Endothelial cell of umbilical vein (primary cell): ENCODE measurements at regions not wholly inside any gene's neighbourhood (a gene's known extent, or its start where the extent isn't known, plus 50 kb on each side); places are given as distances from the start of the nearest gene placed in this dataset.
"Not testable (repeated sequence)": the region's sequence is repeated elsewhere in the genome, so short reads cannot be mapped to it uniquely, and the experiment has no call there.

Source experiments
- CTCF ChIP-seq, 2 donors: IDR thresholded peaks; 1 replicate in 1 of 2; 2 replicates in 1 of 2; pipeline ENCODE4 v1.5.1; 2011; ENCODE audit warnings: low read length in 2 of 2, mild to moderate bottlenecking in 2 of 2, moderate library complexity in 2 of 2, control low read depth in 1 of 2, inconsistent platforms in 1 of 2, low read depth in 1 of 2; ENCODE audit not compliant: insufficient read depth in 1 of 2; ENCODE audit errors: extremely low read depth in 1 of 2
- POLR2A ChIP-seq: IDR thresholded peaks from 2 replicates; pipeline ENCODE4 v1.6.1; 2012; ENCODE audit warnings: low read depth, mild to moderate bottlenecking, control low read depth, low read length

GRCh38 chr7:67373389-67373788, 376.8 kb downstream of the TYW1 start:
- TF ChIP-seq CTCF (IDR thresholded peaks at IDR 0.05; ENCODE audit: extremely low read depth in 1 of 2, insufficient read depth in 1 of 2, low read depth in 1 of 2, low read length in 2 of 2); POLR2A: not testable (repeated sequence)
